Right atrium auricular region (tissue), 2 donors: ENCODE measurements at regions not wholly inside any gene's neighbourhood (a gene's known extent, or its start where the extent isn't known, plus 50 kb on each side); places are given as distances from the start of the nearest gene placed in this dataset.
"Not testable (repeated sequence)": the region's sequence is repeated elsewhere in the genome, so short reads cannot be mapped to it uniquely, and the experiment has no call there.

ENCODE experiments used
- DNase-seq: peaks from one replicate; pipeline ENCODE4 v3.0.0-alpha.2; 2019; ENCODE audit warnings: low spot score
- H3K27ac ChIP-seq, 2 donors: fragments of 200-600 bp; sonication (generic); 1 replicate in 1 of 2; 2 replicates in 1 of 2; pipeline ENCODE4 v1.5.1; 2016 to 2019
- H3K27me3 ChIP-seq, 2 donors: fragments of 200-600 bp; sonication (generic); one replicate each; pipeline versions ENCODE4 v1.5.1 to v1.6.0; 2017 to 2019
- H3K36me3 ChIP-seq: fragments of 200-600 bp; sonication (generic); one replicate; pipeline ENCODE4 v1.5.1; 2016
- H3K4me1 ChIP-seq, 2 donors: fragments of 200-600 bp; sonication (generic); one replicate each; pipeline versions ENCODE4 v1.5.1 to v1.6.0; 2017 to 2019
- H3K4me3 ChIP-seq, 2 donors: fragments of 200-600 bp; sonication (generic); 1 replicate in 1 of 2; 2 replicates in 1 of 2; pipeline ENCODE4 v1.5.1; 2017 to 2019; ENCODE audit warnings: mild to moderate bottlenecking in 1 of 2, moderate library complexity in 1 of 2
- H3K9me3 ChIP-seq, 2 donors: fragments of 200-600 bp; sonication (generic); one replicate each; pipeline ENCODE4 v1.5.1; 2019
- TF ChIP-seq, protein P1 (sequence below), 2 donors: fragments of 200-600 bp; sonication (generic); IDR thresholded peaks; one replicate each; pipeline ENCODE4 v1.5.1; 2019; ENCODE audit warnings: antibody characterized with exemption in 2 of 2

DNA sequence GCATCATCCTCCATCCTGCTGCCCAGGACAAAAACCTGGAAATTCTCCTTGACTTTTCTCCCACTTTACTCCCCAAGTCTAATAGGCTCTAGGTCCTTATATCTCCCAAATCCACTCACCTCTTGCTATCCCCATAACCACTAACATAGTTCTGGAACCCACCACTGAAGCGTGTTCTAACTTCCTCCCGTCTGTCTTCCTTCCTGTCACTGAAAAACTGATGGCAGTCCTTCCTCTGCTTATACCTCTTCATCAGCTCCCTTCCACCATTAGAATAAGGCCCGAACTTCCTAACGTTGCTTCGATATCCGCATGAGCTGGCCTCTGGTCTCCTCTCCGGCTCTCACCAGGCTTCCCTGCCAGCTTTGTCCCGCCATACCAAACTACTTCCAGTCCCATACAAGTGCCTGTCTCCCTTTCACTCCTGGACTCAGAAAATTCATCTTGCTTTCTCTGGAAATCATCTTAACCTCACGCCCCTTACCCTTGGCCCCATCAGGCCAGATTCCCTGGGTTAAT, 63.0 kb upstream of the BCL2L14 start:
- Histone ChIP-seq H3K4me1 (peaks cover 0 to 10% of the 10 kb centered on the region in 2 donors), H3K36me3 (no peaks in the 10 kb centered on the region), H3K27ac (no peak overlapping the region), H3K9me3 (no peaks in the 10 kb centered on the region), H3K27me3 (no peaks in the 10 kb centered on the region), H3K4me3 (no peak overlapping the region)
- DNase-seq: no peak
- TF ChIP-seq, protein P1, sequence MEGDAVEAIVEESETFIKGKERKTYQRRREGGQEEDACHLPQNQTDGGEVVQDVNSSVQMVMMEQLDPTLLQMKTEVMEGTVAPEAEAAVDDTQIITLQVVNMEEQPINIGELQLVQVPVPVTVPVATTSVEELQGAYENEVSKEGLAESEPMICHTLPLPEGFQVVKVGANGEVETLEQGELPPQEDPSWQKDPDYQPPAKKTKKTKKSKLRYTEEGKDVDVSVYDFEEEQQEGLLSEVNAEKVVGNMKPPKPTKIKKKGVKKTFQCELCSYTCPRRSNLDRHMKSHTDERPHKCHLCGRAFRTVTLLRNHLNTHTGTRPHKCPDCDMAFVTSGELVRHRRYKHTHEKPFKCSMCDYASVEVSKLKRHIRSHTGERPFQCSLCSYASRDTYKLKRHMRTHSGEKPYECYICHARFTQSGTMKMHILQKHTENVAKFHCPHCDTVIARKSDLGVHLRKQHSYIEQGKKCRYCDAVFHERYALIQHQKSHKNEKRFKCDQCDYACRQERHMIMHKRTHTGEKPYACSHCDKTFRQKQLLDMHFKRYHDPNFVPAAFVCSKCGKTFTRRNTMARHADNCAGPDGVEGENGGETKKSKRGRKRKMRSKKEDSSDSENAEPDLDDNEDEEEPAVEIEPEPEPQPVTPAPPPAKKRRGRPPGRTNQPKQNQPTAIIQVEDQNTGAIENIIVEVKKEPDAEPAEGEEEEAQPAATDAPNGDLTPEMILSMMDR (IDR thresholded peaks at IDR 0.05): no peak

DNA sequence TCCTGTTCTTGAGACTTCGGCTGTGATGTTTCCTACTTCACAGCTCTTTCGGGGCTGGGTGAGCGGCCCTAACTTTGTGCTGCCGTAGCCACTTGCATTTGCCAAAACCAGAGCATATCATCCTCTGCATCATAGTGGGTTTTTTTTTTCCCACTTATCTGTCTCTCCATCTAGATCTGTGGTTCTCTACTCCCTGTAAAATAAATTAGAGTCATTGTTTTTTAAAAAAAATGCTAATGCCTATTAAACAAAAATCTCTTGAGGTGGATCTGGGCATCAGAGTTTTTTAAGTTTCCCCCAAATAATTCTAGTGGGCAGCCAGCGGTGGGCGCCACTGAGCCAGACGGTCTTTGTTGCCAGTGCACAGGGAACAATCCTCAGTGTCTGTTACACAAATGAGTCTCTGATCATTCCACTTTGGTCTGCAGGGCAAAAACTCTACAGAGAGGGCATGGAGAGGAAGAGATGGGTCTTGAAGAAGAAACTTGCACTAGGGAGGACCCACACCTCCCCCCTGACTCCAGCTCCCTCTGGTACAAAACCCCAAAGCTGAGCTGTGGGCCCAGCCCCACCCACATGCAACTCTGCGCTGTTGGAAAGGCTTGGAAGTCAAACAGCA, 62.4 kb upstream of the BCL2L14 start:
- no peaks in the 10 kb centered on the region for H3K9me3 ChIP-seq
- DNase-seq: no peak
- no peak overlapping the region for H3K27ac ChIP-seq
- no peaks in the 10 kb centered on the region for H3K27me3 ChIP-seq
- no peak overlapping the region for H3K4me3 ChIP-seq
- peaks cover 0 to 10% of the 10 kb centered on the region in 2 donors for H3K4me1 ChIP-seq
- TF ChIP-seq, protein P1 (IDR thresholded peaks at IDR 0.05): peak in 1 of 2 donors; percentile 29
- H3K36me3 ChIP-seq: no peaks in the 10 kb centered on the region

DNA sequence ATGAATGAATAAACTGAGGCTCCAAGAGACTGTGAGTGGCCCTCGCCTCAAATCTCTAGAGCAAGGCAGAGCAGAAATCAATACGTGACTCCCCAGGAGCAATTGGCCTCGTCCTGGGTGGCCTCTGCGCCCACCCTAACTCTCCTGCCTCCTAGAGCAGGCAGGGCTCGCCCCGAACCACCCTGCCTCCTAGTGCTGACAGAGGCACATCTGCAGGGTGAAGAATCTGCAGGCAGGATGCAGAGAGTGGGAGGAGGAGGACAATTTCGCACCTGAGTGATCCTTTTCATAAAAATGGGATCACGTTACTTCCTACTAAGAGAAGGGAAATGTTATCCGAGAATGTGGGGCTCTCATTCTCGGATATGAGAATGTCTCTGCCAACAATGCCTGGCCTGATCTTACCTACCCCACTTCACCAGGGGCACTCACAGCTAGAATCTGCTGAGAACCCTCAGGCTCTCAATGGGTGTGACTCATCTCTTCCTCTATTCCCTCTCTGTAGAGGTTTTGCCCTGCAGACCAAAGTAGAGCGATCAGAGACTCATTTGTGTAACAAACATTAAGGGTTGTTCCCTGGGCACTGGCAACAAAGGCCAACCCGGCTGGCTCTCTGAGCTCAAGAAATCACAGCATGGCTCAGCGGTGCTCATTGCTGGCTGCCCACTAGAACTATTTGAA, 61.7 kb upstream of the BCL2L14 start:
- TF ChIP-seq, protein P1 (IDR thresholded peaks at IDR 0.05): no peak
- Histone ChIP-seq H3K9me3 (no peaks in the 10 kb centered on the region), H3K4me3 (no peak overlapping the region), H3K27ac (no peak overlapping the region), H3K36me3 (no peaks in the 10 kb centered on the region), H3K27me3 (no peaks in the 10 kb centered on the region), H3K4me1 (peaks cover 0 to 10% of the 10 kb centered on the region in 2 donors)
- DNase-seq: no peak

DNA sequence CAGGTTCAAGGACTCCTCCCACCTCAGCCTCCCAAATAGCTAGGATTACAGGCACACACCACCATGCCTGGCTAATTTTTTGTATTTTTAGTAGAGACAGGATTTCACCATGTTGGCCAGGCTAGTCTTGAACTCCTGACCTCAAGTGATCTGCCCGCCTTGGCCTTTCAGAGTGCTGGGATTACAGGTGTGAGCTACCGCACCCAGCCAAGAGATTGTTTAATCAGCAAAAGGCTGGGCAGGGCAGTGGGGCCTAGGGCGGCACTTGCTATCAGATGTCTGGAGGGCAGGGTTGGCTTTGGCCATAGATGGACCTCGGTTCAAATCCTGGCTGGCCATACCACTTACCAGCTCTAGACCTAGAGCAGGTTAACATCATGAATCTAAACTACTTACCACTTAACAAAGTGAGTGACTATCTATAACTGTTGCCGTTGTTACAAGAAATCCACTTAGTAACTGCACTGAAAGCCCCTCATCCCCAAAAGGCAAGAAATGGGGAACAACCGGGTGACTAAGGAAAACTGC, 60.9 kb upstream of the BCL2L14 start:
- not testable (repeated sequence) for H3K9me3 ChIP-seq, DNase-seq, H3K27me3 ChIP-seq, H3K4me1 ChIP-seq, H3K36me3 ChIP-seq, H3K4me3 ChIP-seq
- H3K27ac ChIP-seq: peak overlapping the region in 1 of 2 donors; percentile 29

DNA sequence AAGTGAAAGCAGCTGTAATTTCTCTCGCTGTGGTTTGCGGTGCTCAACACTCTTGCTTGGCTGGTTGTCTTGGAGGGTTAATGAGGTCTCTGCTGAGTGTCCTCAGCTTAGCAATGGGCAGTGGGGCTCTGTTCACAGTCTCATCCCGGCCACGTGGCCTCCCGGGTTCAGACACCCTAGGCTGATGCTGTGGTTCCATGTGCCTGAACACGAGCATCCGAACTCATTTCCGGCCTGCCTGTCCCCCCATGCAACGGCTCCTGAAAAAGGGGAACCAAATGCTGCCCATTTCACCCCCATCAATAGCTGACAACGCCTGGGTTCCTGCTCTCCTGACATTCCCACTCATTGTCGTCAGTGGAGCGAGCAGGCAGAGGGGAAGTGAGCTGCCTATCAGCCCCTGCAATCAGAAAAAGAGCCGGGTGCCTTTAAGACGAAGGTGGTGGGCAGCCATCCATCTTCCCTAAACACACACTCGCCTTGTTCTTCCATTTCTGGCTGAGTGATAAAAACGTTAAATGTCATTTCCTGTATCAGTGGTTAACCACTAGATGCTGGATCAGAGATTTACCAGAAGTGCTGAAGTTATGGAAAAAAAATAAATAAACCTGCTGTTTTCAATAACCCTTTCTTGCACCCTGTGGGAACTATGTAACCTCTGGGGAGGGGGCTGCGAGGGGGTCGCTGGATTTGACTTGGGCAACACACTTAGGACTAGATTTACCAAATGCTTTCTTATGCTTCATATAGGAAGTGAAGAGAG, 60.3 kb upstream of the BCL2L14 start:
- H3K27me3 ChIP-seq: no peaks in the 10 kb centered on the region
- H3K4me3 ChIP-seq: peak overlapping the region in 1 of 2 donors; percentile 17
- TF ChIP-seq, protein P1 (IDR thresholded peaks at IDR 0.05): no peak
- peak overlapping the region in 1 of 2 donors; percentile 29 for H3K27ac ChIP-seq
- peaks cover 0 to 10% of the 10 kb centered on the region in 2 donors for H3K4me1 ChIP-seq
- H3K9me3 ChIP-seq: no peaks in the 10 kb centered on the region
- no peaks in the 10 kb centered on the region for H3K36me3 ChIP-seq
- peak; percentile 77 for DNase-seq

DNA sequence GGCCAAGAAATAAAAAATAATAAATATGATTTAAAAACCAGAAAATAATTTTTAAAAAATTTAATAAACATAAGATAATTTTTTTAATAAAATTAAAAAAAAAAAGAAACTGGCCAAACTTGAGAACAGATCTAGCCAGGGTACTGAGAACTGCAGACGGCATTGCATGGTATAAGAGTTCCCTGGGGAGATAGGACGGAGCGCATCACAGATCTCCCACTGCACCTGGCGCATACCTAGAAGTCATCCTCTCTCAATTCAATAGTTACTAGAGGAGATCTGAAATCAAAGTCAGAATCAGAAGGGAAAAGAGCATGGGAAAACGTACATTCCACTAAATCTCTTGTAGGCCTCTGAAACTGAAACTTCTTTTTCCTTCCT, 58.9 kb upstream of the BCL2L14 start:
- Histone ChIP-seq H3K27ac (no peak overlapping the region), H3K9me3 (no peaks in the 10 kb centered on the region), H3K4me1 (peaks cover 0 to 10% of the 10 kb centered on the region in 2 donors), H3K4me3 (no peak overlapping the region), H3K36me3 (no peaks in the 10 kb centered on the region), H3K27me3 (no peaks in the 10 kb centered on the region)
- no peak for DNase-seq
- TF ChIP-seq, protein P1 (IDR thresholded peaks at IDR 0.05): no peak
